Activated CD4-positive, CD25-positive, alpha-beta regulatory T cell treated with anti-CD3 and anti-CD28 coated beads, Interleukin-2, amount 50 U/mL, for 16 hours (primary cell): ENCODE measurements at regions not wholly inside any gene's neighbourhood (a gene's known extent, or its start where the extent isn't known, plus 50 kb on each side); places are given as distances from the start of the nearest gene placed in this dataset.
"Not testable (repeated sequence)": the region's sequence is repeated elsewhere in the genome, so short reads cannot be mapped to it uniquely, and the experiment has no call there.

ENCODE experiments used
- DNase-seq: peaks from one replicate; pipeline ENCODE4 v3.0.0-alpha.2; 2020; ENCODE audit warnings: low read depth, low spot score

- DNase-seq, result no peak
Observed at GRCh38 chr2:242004223-242004901, 134.8 kb downstream of the RTP5 start.

DNA sequence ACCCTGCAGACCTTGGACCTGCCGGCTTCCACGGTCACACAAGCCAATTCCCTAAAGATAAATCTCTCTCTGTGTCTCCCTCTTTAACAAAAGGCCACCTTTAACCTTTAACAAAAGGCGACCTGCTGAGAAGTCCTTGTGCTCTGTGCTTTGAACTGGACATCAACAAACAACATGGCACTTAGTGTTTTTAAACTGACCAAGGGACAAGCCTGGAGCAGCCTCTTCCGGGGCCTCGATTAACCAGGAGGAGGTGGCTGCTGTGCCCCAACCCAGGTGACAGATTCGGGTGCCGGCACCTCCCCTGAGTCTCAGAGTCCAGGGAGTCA lies 135.3 kb downstream of the RTP5 start:
- DNase-seq, result no peak

- DNase-seq, result not testable (repeated sequence)
Observed at GRCh38 chr2:242006091-242006634, 136.6 kb downstream of the RTP5 start.

DNA sequence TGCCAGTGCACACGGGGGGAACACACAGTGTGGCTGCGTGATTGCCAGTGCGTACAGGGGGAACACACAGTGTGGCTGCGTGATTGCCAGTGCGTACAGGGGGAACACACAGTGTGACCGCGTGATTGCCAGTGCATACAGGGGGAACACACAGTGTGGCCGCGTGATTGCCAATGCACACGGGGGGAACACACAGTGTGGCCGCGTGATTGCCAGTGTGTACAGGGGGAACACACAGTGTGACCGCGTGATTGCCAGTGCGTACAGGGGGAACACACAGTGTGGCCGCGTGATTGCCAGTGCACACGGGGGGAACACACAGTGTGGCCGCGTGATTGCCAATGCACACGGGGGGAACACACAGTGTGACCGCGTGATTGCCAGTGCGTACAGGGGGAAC lies 139.4 kb downstream of the RTP5 start:
- DNase-seq, result not testable (repeated sequence)

- DNase-seq, result not testable (repeated sequence)
Observed at GRCh38 chr2:242009846-242010245, 140.3 kb downstream of the RTP5 start.

DNA sequence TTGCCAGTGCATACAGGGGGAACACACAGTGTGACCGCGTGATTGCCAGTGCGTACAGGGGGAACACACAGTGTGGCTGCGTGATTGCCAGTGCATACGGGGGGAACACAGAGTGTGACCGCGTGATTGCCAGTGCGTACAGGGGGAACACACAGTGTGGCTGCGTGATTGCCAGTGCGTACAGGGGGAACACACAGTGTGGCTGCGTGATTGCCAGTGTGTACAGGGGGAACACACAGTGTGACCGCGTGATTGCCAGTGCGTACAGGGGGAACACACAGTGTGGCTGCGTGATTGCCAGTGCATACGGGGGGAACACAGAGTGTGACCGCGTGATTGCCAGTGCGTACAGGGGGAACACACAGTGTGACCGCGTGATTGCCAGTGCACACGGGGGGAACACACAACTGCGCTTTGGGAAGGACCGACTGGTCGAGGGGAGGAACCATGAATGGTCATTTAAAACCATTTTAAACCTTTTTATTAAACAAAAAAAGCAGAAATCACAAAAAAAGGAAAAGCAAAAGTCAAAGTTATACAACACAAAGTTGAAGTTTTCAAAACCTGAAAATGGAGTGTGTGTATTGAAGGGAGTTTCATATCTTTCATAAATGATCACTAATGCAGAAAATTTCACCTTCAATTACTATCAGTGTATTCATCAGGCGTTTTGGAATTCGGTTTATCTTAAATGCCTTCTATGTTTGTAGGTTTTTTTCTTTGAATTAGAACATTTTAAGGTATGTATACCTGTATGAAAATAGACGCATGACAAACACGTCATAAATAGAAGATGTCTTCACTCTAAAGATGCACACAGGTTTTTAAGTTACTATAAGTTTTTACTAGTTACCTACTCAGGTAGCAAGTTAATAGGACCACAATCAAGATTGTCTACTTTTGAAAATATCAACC lies 141.0 kb downstream of the RTP5 start:
- not testable (repeated sequence) for DNase-seq

DNA sequence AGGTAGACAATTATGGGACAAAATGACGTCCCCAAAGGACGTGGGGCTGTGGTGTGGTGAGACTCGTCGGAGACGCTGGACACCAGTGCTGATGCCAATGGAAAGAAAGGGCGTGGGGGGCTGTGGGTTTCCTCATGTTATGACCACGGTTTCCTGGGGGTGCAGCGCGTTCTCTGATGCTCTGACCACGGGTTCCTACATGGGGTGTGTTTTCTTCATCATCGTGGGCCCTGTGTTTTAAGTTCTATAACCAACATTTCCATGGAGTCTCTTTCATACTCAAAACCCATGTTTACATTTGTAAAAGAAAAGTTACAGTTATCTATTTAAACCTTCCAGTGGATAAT lies 141.6 kb downstream of the RTP5 start:
- DNase-seq, result no peak

GRCh38 chr2:242011516-242011915 lies 142.0 kb downstream of the RTP5 start:
- no peak for DNase-seq

- no peak for DNase-seq
Observed at GRCh38 chr2:242011991-242012764, 142.6 kb downstream of the RTP5 start.

DNA sequence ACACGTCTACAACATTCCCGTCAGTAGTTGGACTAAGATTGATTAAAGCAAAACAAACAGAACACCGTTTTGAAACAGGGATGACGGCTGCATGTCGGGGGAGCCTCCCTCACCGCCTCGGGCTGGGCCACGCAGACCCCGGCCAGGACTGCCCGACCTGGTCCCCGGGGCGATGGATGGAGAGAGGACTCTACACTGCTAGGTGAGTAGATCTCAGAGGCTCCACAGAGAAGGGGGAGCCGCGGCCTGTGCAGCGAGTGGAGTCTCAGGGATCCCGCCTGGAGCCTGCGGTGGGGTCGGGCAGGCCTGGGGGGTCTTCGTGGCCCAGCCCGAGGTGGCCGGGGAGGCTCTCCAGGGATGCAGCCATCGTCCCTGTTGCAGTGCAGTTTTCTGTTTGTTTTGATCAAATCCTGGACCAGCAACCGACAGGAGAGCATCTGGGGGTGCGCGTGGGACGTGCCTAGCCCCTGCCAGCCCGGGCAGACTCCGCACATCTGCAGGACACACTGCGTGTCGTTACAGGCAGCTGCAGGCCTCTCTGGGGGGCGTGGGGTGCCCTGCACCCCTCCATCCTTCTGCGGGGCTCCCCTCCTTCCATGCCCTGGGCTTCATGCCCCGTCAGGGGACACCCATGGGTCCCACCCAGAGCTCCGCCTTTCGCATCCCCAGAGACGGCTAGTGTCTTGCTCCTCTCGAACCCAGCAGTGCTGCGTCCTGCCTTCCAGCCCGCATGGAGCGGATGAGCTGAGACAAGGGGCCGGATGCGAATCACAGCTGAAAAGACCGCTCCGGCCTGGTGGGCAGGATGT lies 143.6 kb downstream of the RTP5 start:
- no peak for DNase-seq

DNA sequence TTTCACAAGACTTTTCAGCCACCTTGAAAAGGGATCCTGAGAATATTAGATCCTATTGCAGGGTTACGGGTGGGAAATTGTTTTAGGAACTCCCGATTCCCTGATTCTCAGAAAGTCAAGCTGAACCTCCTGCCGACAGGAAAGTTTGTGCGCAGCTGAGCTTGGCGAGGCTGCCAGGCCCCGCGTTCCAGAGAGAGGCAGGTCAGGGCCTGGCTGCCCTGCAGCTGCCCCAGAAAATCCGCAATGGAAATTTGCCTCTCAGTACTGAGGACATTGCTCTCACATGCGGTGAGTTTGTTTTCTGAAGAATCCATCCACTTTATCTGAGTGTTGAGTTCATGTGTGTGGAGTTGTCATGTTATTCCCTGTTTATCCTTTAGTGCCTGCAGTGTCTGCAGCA lies 144.2 kb downstream of the RTP5 start:
- DNase-seq, result no peak

- DNase-seq, result no peak
Observed at GRCh38 chr2:242015108-242016065, 145.9 kb downstream of the RTP5 start.

DNA sequence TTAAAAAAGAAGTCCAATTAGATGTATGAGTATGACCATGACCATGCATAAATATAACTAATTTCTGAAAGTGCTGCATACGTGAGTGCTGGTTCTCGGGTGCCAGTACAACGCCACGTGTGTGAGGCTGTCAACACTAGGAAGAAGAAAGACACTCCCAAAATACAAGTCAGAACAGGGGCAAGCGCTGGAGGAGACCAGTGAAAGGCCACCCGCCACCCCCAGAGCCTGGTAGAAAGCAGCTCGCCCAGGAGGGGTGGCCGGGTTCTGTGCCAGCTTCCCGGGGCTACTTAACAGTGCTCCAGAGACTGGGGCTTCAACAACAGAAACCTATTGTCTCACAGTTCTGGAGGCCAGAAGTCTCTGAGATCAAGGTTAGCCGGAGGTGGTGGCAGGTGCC lies 147.6 kb downstream of the RTP5 start:
- DNase-seq, result no peak

DNA sequence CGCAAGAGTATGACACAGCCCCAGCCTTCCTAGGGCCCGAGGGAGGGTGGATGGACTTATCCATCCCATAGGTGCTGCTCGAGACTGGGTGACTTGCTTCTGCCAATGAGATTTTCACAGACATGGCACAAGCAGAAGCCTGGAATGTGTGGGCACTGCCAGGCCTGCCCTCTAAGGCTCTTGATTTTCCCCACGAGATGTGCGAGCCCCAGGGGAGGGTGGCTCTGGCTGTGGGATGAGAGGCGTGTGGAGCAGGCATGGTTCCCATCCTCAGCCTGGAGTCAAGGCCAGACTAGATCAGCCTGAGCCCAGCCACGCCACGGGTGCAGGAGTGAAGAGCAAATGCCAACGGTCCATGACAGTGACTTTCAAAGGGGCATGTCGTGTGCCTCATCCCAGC lies 148.9 kb downstream of the RTP5 start:
- not testable (repeated sequence) for DNase-seq

GRCh38 chr2:242019344-242019743 lies 149.8 kb downstream of the RTP5 start:
- DNase-seq, result no peak

DNA sequence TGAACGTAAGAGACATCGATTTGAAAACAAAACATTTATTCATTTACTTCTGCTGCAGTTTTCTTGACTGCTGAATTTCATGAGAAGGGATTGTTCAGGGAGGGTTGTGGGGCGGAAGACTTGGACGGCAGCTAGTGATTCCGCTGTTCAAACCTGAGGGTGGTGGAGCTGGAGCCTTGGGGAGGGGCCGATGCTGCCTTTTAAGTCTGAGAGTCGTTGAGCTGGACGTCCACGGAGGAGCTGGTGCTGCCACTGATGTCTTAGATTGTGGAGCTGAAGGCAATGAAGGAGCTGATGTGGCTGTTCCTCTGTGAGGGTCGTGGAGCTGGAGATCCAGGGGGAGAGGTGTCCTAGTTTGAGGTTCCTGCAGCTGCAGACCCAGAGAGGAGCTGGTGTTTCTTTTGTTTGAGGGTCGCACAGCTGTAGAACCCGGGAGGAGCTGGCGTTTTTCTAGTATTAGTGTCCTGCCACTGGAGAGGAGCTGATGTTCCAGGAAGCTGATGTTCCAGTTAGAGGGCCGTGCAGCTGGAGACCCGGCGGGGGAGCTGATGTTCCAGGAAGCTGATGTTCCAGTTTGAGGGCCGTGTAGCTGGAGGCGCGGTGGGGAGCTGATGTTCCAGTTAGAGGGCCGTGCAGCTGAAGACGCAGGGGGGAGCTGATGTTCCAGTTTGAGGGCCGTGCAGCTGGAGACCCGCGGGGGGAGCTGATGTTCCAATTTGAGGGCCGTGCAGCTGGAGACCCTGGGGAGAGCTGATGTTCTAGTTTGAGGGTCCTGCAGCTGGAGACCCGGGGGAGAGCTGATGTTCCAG lies 150.9 kb downstream of the RTP5 start:
- no peak for DNase-seq

GRCh38 chr2:242022550-242023290 lies 153.2 kb downstream of the RTP5 start:
- no peak for DNase-seq

- no peak for DNase-seq
Observed at GRCh38 chr2:242024751-242025355, 155.3 kb downstream of the RTP5 start.
